A673 (cell line): ENCODE measurements at regions not wholly inside any gene's neighbourhood (a gene's known extent, or its start where the extent isn't known, plus 50 kb on each side); places are given as distances from the start of the nearest gene placed in this dataset.

Experiments
- BruUV-seq: library from RNA; stranded (reverse); fragments of 400-500 nt; replicated peaks from 2 replicates; lab custom pipeline; 2021; lab: Mats Ljungman, UMichigan
- CTCF ChIA-PET: fragments of 300-600 bp; sonication (Branson Sonifier 250); formaldehyde crosslinking; loops from one replicate; lab custom pipeline; 2022; ENCODE audit warnings: antibody characterized with exemption; lab: Charles Lee
- POLR2A ChIA-PET: fragments of 300-600 bp; sonication (Branson Sonifier 250); formaldehyde crosslinking; loops from one replicate; lab custom pipeline; 2022; ENCODE audit warnings: antibody characterized with exemption; ENCODE audit not compliant: low non-redundant PET; lab: Charles Lee
- DNase-seq: peaks from one replicate; pipeline ENCODE4 v3.0.0-alpha.2; 2015; ENCODE audit warnings: low spot score
- H3K27ac ChIP-seq: fragments of 200-600 bp; sonication (generic); 2 replicates; pipeline ENCODE4 v1.5.1; 2016; ENCODE audit warnings: mixed run types, low read depth, mild to moderate bottlenecking, mixed read lengths, antibody characterized with exemption, low read length; ENCODE audit not compliant: poor library complexity, severe bottlenecking
- H3K27me3 ChIP-seq: fragments of 200-600 bp; sonication (generic); replicated peaks from 2 replicates; pipeline ENCODE4 v1.6.1; 2017; ENCODE audit warnings: mixed run types, low read depth, mild to moderate bottlenecking, mixed read lengths, antibody characterized with exemption, low read length; ENCODE audit not compliant: insufficient read depth, poor library complexity
- H3K36me3 ChIP-seq: fragments of 200-600 bp; sonication (generic); 2 replicates; pipeline ENCODE4 v1.6.1; 2016; ENCODE audit warnings: mixed run types, mild to moderate bottlenecking, mixed read lengths, antibody characterized with exemption, low read length; ENCODE audit not compliant: insufficient read depth, poor library complexity, severe bottlenecking
- H3K4me1 ChIP-seq: fragments of 200-600 bp; sonication (generic); 2 replicates; pipeline ENCODE4 v1.6.1; 2017; ENCODE audit warnings: mixed run types, mild to moderate bottlenecking, mixed read lengths, antibody characterized with exemption, low read length; ENCODE audit not compliant: insufficient read depth, poor library complexity, severe bottlenecking
- H3K4me3 ChIP-seq: fragments of 200-600 bp; sonication (generic); 2 replicates; pipeline ENCODE4 v1.5.1; 2016; ENCODE audit warnings: low read depth, mixed run types, mild to moderate bottlenecking, mixed read lengths, low read length; ENCODE audit not compliant: poor library complexity, severe bottlenecking
- H3K9me3 ChIP-seq: fragments of 200-600 bp; sonication (generic); 2 replicates; pipeline ENCODE4 v1.6.1; 2016; ENCODE audit warnings: mixed run types, low read depth, mild to moderate bottlenecking, mixed read lengths, antibody characterized with exemption, low read length; ENCODE audit not compliant: poor library complexity, severe bottlenecking
- CTCF ChIP-seq: fragments of 300-800, 200-600 bp; sonication (generic); conservative IDR thresholded peaks from 2 replicates; pipeline ENCODE4 v1.5.1; 2017; ENCODE audit warnings: low read depth, mild to moderate bottlenecking, antibody characterized with exemption, low read length, moderate library complexity, mixed read lengths
- EZH2 ChIP-seq: fragments of 200-600 bp; sonication (generic); IDR thresholded peaks from 2 replicates; pipeline ENCODE4 v1.6.1; 2017; ENCODE audit warnings: borderline replicate concordance, low read depth, mild to moderate bottlenecking, mixed read lengths, antibody characterized with exemption, low read length; ENCODE audit not compliant: poor library complexity, severe bottlenecking
- intact Hi-C: fragments of 100-400 bp; cut with micrococcal nuclease; formaldehyde crosslinking; loops from one replicate; pipeline ENCODE4 v1.10.0; 2022; ENCODE audit not compliant: unreplicated experiment

- H3K36me3 ChIP-seq: no peaks in the 10 kb centered on the region
- DNase-seq: no peak
- TF ChIP-seq CTCF (no peak), EZH2 (no peak)
- ChIA-PET POLR2A (no interaction called here), CTCF (no interaction called here)
- peaks cover 6% of the 10 kb centered on the region for H3K4me1 ChIP-seq
- H3K9me3 ChIP-seq: no peaks in the 10 kb centered on the region
- H3K4me3 ChIP-seq: no peak overlapping the region
- BruUV-seq: no TSS peak
- H3K27ac ChIP-seq: no peak overlapping the region
- intact Hi-C loops: no loop called here
- H3K27me3 ChIP-seq: peaks cover 4% of the 10 kb centered on the region
These were observed 104.8 kb upstream of the SLC45A1 start for GRCh38 chr1:8213136-8213535.

- ChIA-PET CTCF (interaction anchor here (0.6 kb wide), 1 partner anchor 54 kb away, joined by 4 read pairs; no protein-coding TSS in a partner anchor), POLR2A (no interaction called here)
- intact Hi-C loops: no loop called here
- no TSS peak for BruUV-seq
- TF ChIP-seq CTCF (no peak), EZH2 (no peak)
- H3K36me3 ChIP-seq: no peaks in the 10 kb centered on the region
- peaks cover 2% of the 10 kb centered on the region for H3K27me3 ChIP-seq
- H3K4me1 ChIP-seq: peaks cover 6% of the 10 kb centered on the region
- no peak overlapping the region for H3K4me3 ChIP-seq
- no peaks in the 10 kb centered on the region for H3K9me3 ChIP-seq
- H3K27ac ChIP-seq: no peak overlapping the region
- no peak for DNase-seq
These were observed 105.3 kb upstream of the SLC45A1 start for GRCh38 chr1:8212580-8213031.

- POLR2A ChIA-PET: no interaction called here
These were observed 105.9 kb upstream of the SLC45A1 start for GRCh38 chr1:8211883-8212579.

More at GRCh38 chr1:8211883-8212579, 105.9 kb upstream of the SLC45A1 start:
- Histone ChIP-seq H3K36me3 (no peaks in the 10 kb centered on the region), H3K4me3 (no peak overlapping the region), H3K4me1 (peaks cover 6% of the 10 kb centered on the region), H3K27me3 (no peaks in the 10 kb centered on the region), H3K27ac (no peak overlapping the region), H3K9me3 (no peaks in the 10 kb centered on the region)
- peak; percentile 44 for DNase-seq
- no TSS peak for BruUV-seq
- CTCF ChIA-PET: interaction anchor here (0.6 kb wide), 1 partner anchor 55 kb away, joined by 4 read pairs; no protein-coding TSS in a partner anchor
- TF ChIP-seq EZH2: no peak
- no peak for TF ChIP-seq CTCF
- intact Hi-C loops: no loop called here
